B cell (primary cell): ENCODE measurements at regions not wholly inside any gene's neighbourhood (a gene's known extent, or its start where the extent isn't known, plus 50 kb on each side); places are given as distances from the start of the nearest gene placed in this dataset.

Experiments
- EZH2 ChIP-seq: IDR thresholded peaks from 2 replicates; pipeline ENCODE4 v1.6.1; 2012; ENCODE audit warnings: borderline replicate concordance, low read depth, mild to moderate bottlenecking, moderate library complexity, low read length; ENCODE audit not compliant: insufficient read depth, poor library complexity, severe bottlenecking
- TF ChIP-seq, protein P1 (sequence below): fragments of 200-600 bp; IDR thresholded peaks from one replicate; pipeline ENCODE4 v1.8.0; 2022; ENCODE audit warnings: antibody characterized with exemption, mild to moderate bottlenecking

GRCh38 chr2:71757351-71757750, 304.0 kb downstream of the DYSF start:
- TF ChIP-seq EZH2: no peak
- TF ChIP-seq, protein P1, sequence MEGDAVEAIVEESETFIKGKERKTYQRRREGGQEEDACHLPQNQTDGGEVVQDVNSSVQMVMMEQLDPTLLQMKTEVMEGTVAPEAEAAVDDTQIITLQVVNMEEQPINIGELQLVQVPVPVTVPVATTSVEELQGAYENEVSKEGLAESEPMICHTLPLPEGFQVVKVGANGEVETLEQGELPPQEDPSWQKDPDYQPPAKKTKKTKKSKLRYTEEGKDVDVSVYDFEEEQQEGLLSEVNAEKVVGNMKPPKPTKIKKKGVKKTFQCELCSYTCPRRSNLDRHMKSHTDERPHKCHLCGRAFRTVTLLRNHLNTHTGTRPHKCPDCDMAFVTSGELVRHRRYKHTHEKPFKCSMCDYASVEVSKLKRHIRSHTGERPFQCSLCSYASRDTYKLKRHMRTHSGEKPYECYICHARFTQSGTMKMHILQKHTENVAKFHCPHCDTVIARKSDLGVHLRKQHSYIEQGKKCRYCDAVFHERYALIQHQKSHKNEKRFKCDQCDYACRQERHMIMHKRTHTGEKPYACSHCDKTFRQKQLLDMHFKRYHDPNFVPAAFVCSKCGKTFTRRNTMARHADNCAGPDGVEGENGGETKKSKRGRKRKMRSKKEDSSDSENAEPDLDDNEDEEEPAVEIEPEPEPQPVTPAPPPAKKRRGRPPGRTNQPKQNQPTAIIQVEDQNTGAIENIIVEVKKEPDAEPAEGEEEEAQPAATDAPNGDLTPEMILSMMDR: no peak
